ENCODE measurements at regions not wholly inside any gene's neighbourhood (a gene's known extent, or its start where the extent isn't known, plus 50 kb on each side); places are given as distances from the start of the nearest gene placed in this dataset.
A peak's percentile ranks its signal among the peaks of the same experiment; 100 is the strongest.

DNA sequence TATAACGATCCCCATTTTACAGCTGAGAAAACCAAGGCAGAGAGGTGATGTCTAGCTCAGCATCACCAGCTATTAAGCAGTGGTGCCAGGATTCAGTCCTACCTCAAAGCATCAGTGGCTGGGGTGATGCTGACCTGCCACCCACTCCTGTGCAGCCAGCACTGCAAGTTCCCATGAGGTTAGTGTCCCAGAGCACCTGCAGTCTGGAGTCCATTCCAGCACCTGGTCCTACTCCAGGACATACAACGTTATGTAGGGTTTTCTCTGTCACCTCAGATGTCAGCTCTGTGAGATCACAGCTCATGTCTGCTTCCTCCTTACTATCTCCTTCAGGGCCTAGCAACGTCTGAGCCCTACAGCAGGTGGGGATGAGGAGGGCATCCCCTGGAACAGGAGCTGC is 328.0 kb upstream of the HS6ST1 start:
- TF ChIP-seq EZH2 (IDR thresholded peaks at IDR 0.05) (no peak), EZH2phosphoT487 (IDR thresholded peaks at IDR 0.05) (no peak)
- TF ChIP-seq, protein P1, sequence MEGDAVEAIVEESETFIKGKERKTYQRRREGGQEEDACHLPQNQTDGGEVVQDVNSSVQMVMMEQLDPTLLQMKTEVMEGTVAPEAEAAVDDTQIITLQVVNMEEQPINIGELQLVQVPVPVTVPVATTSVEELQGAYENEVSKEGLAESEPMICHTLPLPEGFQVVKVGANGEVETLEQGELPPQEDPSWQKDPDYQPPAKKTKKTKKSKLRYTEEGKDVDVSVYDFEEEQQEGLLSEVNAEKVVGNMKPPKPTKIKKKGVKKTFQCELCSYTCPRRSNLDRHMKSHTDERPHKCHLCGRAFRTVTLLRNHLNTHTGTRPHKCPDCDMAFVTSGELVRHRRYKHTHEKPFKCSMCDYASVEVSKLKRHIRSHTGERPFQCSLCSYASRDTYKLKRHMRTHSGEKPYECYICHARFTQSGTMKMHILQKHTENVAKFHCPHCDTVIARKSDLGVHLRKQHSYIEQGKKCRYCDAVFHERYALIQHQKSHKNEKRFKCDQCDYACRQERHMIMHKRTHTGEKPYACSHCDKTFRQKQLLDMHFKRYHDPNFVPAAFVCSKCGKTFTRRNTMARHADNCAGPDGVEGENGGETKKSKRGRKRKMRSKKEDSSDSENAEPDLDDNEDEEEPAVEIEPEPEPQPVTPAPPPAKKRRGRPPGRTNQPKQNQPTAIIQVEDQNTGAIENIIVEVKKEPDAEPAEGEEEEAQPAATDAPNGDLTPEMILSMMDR (IDR thresholded peaks at IDR 0.05), result no peak
- Histone ChIP-seq H3K4me2 (no peak overlapping the region), H3K79me2 (ENCODE audit: low read depth) (no peaks in the 10 kb centered on the region), H3K9me3 (ENCODE audit: low read depth) (no peaks in the 10 kb centered on the region), H3K36me3 (no peaks in the 10 kb centered on the region), H3K9ac (no peak overlapping the region), H3K4me3 (no peak overlapping the region), H2AFZ (replicated peaks) (no peak overlapping the region), H3K27me3 (no peaks in the 10 kb centered on the region), H4K20me1 (ENCODE audit: low read depth) (no peaks in the 10 kb centered on the region), H3F3A (ENCODE audit: low read depth) (peaks cover 16% of the 10 kb centered on the region), H3K27ac (no peak overlapping the region), H3K4me1 (peaks cover 23% of the 10 kb centered on the region)
- no peaks in the 10 kb centered on the region for H3K36me3 Mint-ChIP-seq
- peak overlapping the region; percentile 53 for H3K27ac Mint-ChIP-seq
- H3K4me3 Mint-ChIP-seq, result peak overlapping the region; percentile 50
- no peak for DNase-seq (ENCODE audit: low spot score)
- peaks cover 57% of the 10 kb centered on the region for H3K4me1 Mint-ChIP-seq
- peaks cover 11% of the 10 kb centered on the region for H3K27me3 Mint-ChIP-seq (ENCODE audit: insufficient read depth, low read depth)
- peaks cover 8% of the 10 kb centered on the region for H3K9me3 Mint-ChIP-seq

DNA sequence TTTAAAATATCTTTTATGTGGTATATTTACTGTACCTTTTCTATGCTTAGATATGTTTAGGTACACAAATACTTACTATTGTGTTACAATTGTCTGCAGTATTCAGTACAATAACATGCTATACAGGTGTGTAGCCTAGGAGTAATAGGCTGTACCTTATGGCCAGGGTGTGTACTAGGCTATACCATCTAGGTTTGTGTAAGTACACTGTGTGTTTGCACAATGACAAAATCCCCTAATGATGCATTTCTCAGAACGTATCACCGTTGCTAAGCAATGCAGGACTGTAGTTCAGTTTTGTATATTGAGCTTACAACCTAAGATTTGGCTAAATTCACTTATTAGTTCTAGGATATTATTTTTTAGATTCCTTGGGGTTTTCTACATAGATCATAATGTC is 332.3 kb upstream of the HS6ST1 start:
- H3K36me3 ChIP-seq, result no peaks in the 10 kb centered on the region

GRCh38 chr2:128654408-128654807 is 335.7 kb upstream of the HS6ST1 start:
- Histone ChIP-seq H3K4me1 (no peaks in the 10 kb centered on the region), H3K9ac (no peak overlapping the region), H4K20me1 (ENCODE audit: low read depth) (no peaks in the 10 kb centered on the region), H3F3A (ENCODE audit: low read depth) (no peaks in the 10 kb centered on the region), H3K9me3 (ENCODE audit: low read depth) (no peaks in the 10 kb centered on the region), H3K4me2 (no peak overlapping the region), H3K27ac (no peak overlapping the region), H2AFZ (replicated peaks) (no peak overlapping the region), H3K27me3 (no peaks in the 10 kb centered on the region), H3K79me2 (ENCODE audit: low read depth) (no peaks in the 10 kb centered on the region), H3K36me3 (no peaks in the 10 kb centered on the region), H3K4me3 (no peak overlapping the region)
- Mint-ChIP-seq H3K36me3 (no peaks in the 10 kb centered on the region), H3K4me1 (no peaks in the 10 kb centered on the region), H3K9me3 (peaks cover 7% of the 10 kb centered on the region), H3K27me3 (ENCODE audit: insufficient read depth, low read depth) (no peaks in the 10 kb centered on the region), H3K27ac (no peak overlapping the region), H3K4me3 (no peak overlapping the region)
- TF ChIP-seq EZH2 (IDR thresholded peaks at IDR 0.05), result no peak
- TF ChIP-seq, protein P1 (IDR thresholded peaks at IDR 0.05), result no peak
- TF ChIP-seq EZH2phosphoT487 (IDR thresholded peaks at IDR 0.05), result no peak
- no peak for DNase-seq (ENCODE audit: low spot score)

More for the DNA sequence above, 332.3 kb upstream of the HS6ST1 start:
- Mint-ChIP-seq H3K27ac (no peak overlapping the region), H3K4me3 (no peak overlapping the region), H3K36me3 (no peaks in the 10 kb centered on the region), H3K27me3 (ENCODE audit: insufficient read depth, low read depth) (peaks cover 2% of the 10 kb centered on the region), H3K4me1 (peaks cover 15% of the 10 kb centered on the region), H3K9me3 (peaks cover 8% of the 10 kb centered on the region)
- TF ChIP-seq, protein P1 (IDR thresholded peaks at IDR 0.05), result no peak
- TF ChIP-seq EZH2 (IDR thresholded peaks at IDR 0.05), result no peak
- no peak for TF ChIP-seq EZH2phosphoT487 (IDR thresholded peaks at IDR 0.05)
- Histone ChIP-seq H4K20me1 (ENCODE audit: low read depth) (no peaks in the 10 kb centered on the region), H3K27ac (no peak overlapping the region), H3K9ac (no peak overlapping the region), H3K4me3 (no peak overlapping the region), H2AFZ (replicated peaks) (no peak overlapping the region), H3K27me3 (no peaks in the 10 kb centered on the region), H3K4me1 (no peaks in the 10 kb centered on the region), H3F3A (ENCODE audit: low read depth) (no peaks in the 10 kb centered on the region), H3K4me2 (no peak overlapping the region), H3K79me2 (ENCODE audit: low read depth) (no peaks in the 10 kb centered on the region), H3K9me3 (ENCODE audit: low read depth) (no peaks in the 10 kb centered on the region)
- DNase-seq (ENCODE audit: low spot score), result no peak

All from neural progenitor cell (in vitro differentiated cells).